Parathyroid adenoma (tissue), 2 donors: ENCODE measurements at regions not wholly inside any gene's neighbourhood (a gene's known extent, or its start where the extent isn't known, plus 50 kb on each side); places are given as distances from the start of the nearest gene placed in this dataset.

Experiments used
- H2AFZ ChIP-seq: fragments of 300-600 bp; sonication (generic); one replicate; pipeline ENCODE4 v1.7.0; 2017; ENCODE audit warnings: antibody characterized with exemption, mild to moderate bottlenecking
- H3K27ac ChIP-seq: fragments of 300-600 bp; sonication (generic); one replicate; pipeline ENCODE4 v1.7.0; 2017
- H3K27me3 ChIP-seq: fragments of 300-600 bp; sonication (generic); one replicate; pipeline ENCODE4 v1.7.0; 2017; ENCODE audit warnings: low read length; ENCODE audit not compliant: control insufficient read depth, insufficient read depth
- H3K36me3 ChIP-seq: fragments of 300-600 bp; sonication (generic); one replicate; pipeline ENCODE4 v1.7.0; 2017; ENCODE audit warnings: low read length; ENCODE audit not compliant: control insufficient read depth, insufficient read depth
- H3K4me1 ChIP-seq: fragments of 300-600 bp; sonication (generic); one replicate; pipeline ENCODE4 v1.7.0; 2017; ENCODE audit warnings: control low read depth
- H3K4me2 ChIP-seq: fragments of 300-600 bp; sonication (generic); one replicate; pipeline ENCODE4 v1.7.0; 2017; ENCODE audit warnings: low read length
- H3K4me3 ChIP-seq: fragments of 300-600 bp; sonication (generic); one replicate; pipeline ENCODE4 v1.7.0; 2017; ENCODE audit warnings: low read depth, low read length
- H3K79me2 ChIP-seq: fragments of 300-600 bp; sonication (generic); one replicate; pipeline ENCODE4 v1.7.0; 2017; ENCODE audit warnings: control low read depth
- H3K9ac ChIP-seq: fragments of 300-600 bp; sonication (generic); one replicate; pipeline ENCODE4 v1.7.0; 2017; ENCODE audit warnings: mild to moderate bottlenecking
- H3K9me3 ChIP-seq: fragments of 300-600 bp; sonication (generic); one replicate; pipeline ENCODE4 v1.7.0; 2017; ENCODE audit warnings: low read length; ENCODE audit not compliant: control insufficient read depth
- CTCF ChIP-seq: fragments of 300-600 bp; sonication (generic); IDR thresholded peaks from one replicate; pipeline ENCODE4 v1.7.0; 2017; ENCODE audit warnings: antibody characterized with exemption, mild to moderate bottlenecking
- donor health status: primary hyperparathyroidism.

- Histone ChIP-seq H3K4me1 (peaks cover 18% of the 10 kb centered on the region), H3K9me3 (no peaks in the 10 kb centered on the region), H3K27me3 (no peaks in the 10 kb centered on the region), H3K4me2 (no peak overlapping the region), H3K79me2 (no peaks in the 10 kb centered on the region), H3K36me3 (no peaks in the 10 kb centered on the region), H3K9ac (no peak overlapping the region), H3K27ac (no peak overlapping the region), H2AFZ (no peak overlapping the region), H3K4me3 (no peak overlapping the region)
- no peak for TF ChIP-seq CTCF
Observed at GRCh38 chr2:9107168-9108025, 99.2 kb upstream of the ASAP2 start.

- no peak overlapping the region for H2AFZ ChIP-seq
- no peak overlapping the region for H3K9ac ChIP-seq
- H3K9me3 ChIP-seq, result no peaks in the 10 kb centered on the region
- no peaks in the 10 kb centered on the region for H3K36me3 ChIP-seq
- H3K27me3 ChIP-seq, result no peaks in the 10 kb centered on the region
- H3K4me3 ChIP-seq, result no peak overlapping the region
- no peaks in the 10 kb centered on the region for H3K79me2 ChIP-seq
- H3K4me2 ChIP-seq, result no peak overlapping the region
- H3K4me1 ChIP-seq, result peaks cover 26% of the 10 kb centered on the region
- no peak overlapping the region for H3K27ac ChIP-seq
- TF ChIP-seq CTCF, result no peak
Observed at GRCh38 chr2:9106338-9107167, 100.1 kb upstream of the ASAP2 start.

GRCh38 chr2:9105601-9106337 is 100.8 kb upstream of the ASAP2 start:
- TF ChIP-seq CTCF, result no peak
- peaks cover 32% of the 10 kb centered on the region for H3K4me1 ChIP-seq
- no peak overlapping the region for H2AFZ ChIP-seq
- H3K4me2 ChIP-seq, result no peak overlapping the region
- no peaks in the 10 kb centered on the region for H3K27me3 ChIP-seq
- H3K36me3 ChIP-seq, result no peaks in the 10 kb centered on the region
- H3K79me2 ChIP-seq, result no peaks in the 10 kb centered on the region
- no peak overlapping the region for H3K9ac ChIP-seq
- no peak overlapping the region for H3K27ac ChIP-seq
- no peak overlapping the region for H3K4me3 ChIP-seq
- no peaks in the 10 kb centered on the region for H3K9me3 ChIP-seq

- H3K9me3 ChIP-seq, result no peaks in the 10 kb centered on the region
- no peaks in the 10 kb centered on the region for H3K36me3 ChIP-seq
- H3K27ac ChIP-seq, result peak overlapping the region; percentile 97
- peaks cover 40% of the 10 kb centered on the region for H3K4me1 ChIP-seq
- H3K79me2 ChIP-seq, result no peaks in the 10 kb centered on the region
- peak overlapping the region; percentile 31 for H3K9ac ChIP-seq
- H3K27me3 ChIP-seq, result no peaks in the 10 kb centered on the region
- H3K4me2 ChIP-seq, result peak overlapping the region; percentile 55
- peak overlapping the region; percentile 85 for H2AFZ ChIP-seq
- peak overlapping the region; percentile 11 for H3K4me3 ChIP-seq
- TF ChIP-seq CTCF, result no peak
Observed at GRCh38 chr2:9103663-9104277, 100.3 kb upstream of the MBOAT2 start.
